HG03378 (cell line): ENCODE measurements at regions not wholly inside any gene's neighbourhood (a gene's known extent, or its start where the extent isn't known, plus 50 kb on each side); places are given as distances from the start of the nearest gene placed in this dataset.
A peak's percentile ranks its signal among the peaks of the same experiment; 100 is the strongest.
"Not testable (repeated sequence)": the region's sequence is repeated elsewhere in the genome, so short reads cannot be mapped to it uniquely, and the experiment has no call there.

Experiments used
- ATAC-seq: cut with Tn5 transposase; IDR thresholded peaks from one replicate; pipeline ENCODE4 v1.9.1; 2021; ENCODE audit warnings: mild to moderate bottlenecking, moderate library complexity; ENCODE audit not compliant: unreplicated experiment

- ATAC-seq = no peak
These were observed 198.9 kb upstream of the PTGFR start for GRCh38 chr1:78291872-78292271.

GRCh38 chr1:78292361-78292760 is 198.4 kb upstream of the PTGFR start:
- no peak for ATAC-seq

GRCh38 chr1:78297836-78298235 is 192.9 kb upstream of the PTGFR start:
- no peak for ATAC-seq

GRCh38 chr1:78298349-78298748 is 192.4 kb upstream of the PTGFR start:
- ATAC-seq = no peak

- no peak for ATAC-seq
These were observed 189.6 kb upstream of the PTGFR start for GRCh38 chr1:78301141-78301540.

GRCh38 chr1:78303620-78304019 is 187.2 kb upstream of the PTGFR start:
- ATAC-seq = no peak

GRCh38 chr1:78304341-78304740 is 186.4 kb upstream of the PTGFR start:
- ATAC-seq = no peak

- ATAC-seq = no peak
These were observed 186.0 kb upstream of the PTGFR start for GRCh38 chr1:78304761-78305160.

GRCh38 chr1:78310261-78310660 is 180.5 kb upstream of the PTGFR start:
- ATAC-seq = not testable (repeated sequence)

- no peak for ATAC-seq
These were observed 172.8 kb upstream of the PTGFR start for GRCh38 chr1:78318011-78318410.

- ATAC-seq = no peak
These were observed 171.2 kb upstream of the PTGFR start for GRCh38 chr1:78319603-78320002.

- no peak for ATAC-seq
These were observed 167.7 kb upstream of the PTGFR start for GRCh38 chr1:78322928-78323680.

GRCh38 chr1:78325293-78325692 is 165.5 kb upstream of the PTGFR start:
- ATAC-seq = no peak

GRCh38 chr1:78329475-78329874 is 161.3 kb upstream of the PTGFR start:
- no peak for ATAC-seq

- no peak for ATAC-seq
These were observed 159.0 kb upstream of the PTGFR start for GRCh38 chr1:78331799-78332198.

GRCh38 chr1:78333502-78333901 is 157.3 kb upstream of the PTGFR start:
- ATAC-seq = peak; percentile 85

GRCh38 chr1:78334114-78334513 is 156.7 kb upstream of the PTGFR start:
- ATAC-seq = no peak

- ATAC-seq = no peak
These were observed 155.8 kb upstream of the PTGFR start for GRCh38 chr1:78334952-78335351.

- not testable (repeated sequence) for ATAC-seq
These were observed 154.0 kb upstream of the PTGFR start for GRCh38 chr1:78336751-78337150.

GRCh38 chr1:78339490-78339889 is 151.3 kb upstream of the PTGFR start:
- no peak for ATAC-seq

- ATAC-seq = no peak
These were observed 150.8 kb upstream of the PTGFR start for GRCh38 chr1:78340006-78340405.

- ATAC-seq = no peak
These were observed 142.1 kb upstream of the PTGFR start for GRCh38 chr1:78348496-78349284.
